Muscle of arm (tissue), 1 donor: ENCODE measurements at regions not wholly inside any gene's neighbourhood (a gene's known extent, or its start where the extent isn't known, plus 50 kb on each side); places are given as distances from the start of the nearest gene placed in this dataset.
A peak's percentile ranks its signal among the peaks of the same experiment; 100 is the strongest.

Experiments used
- DNase-seq: peaks from one replicate; pipeline ENCODE4 v3.0.0-alpha.2; 2013

GRCh38 chr14:38848243-38848935, 254.6 kb downstream of the SEC23A start:
- no peak for DNase-seq

GRCh38 chr14:38847161-38847560, 255.9 kb downstream of the SEC23A start:
- DNase-seq, result no peak

GRCh38 chr14:38839694-38840365, 263.2 kb downstream of the SEC23A start:
- DNase-seq, result no peak

- DNase-seq, result no peak
Observed at GRCh38 chr14:38838979-38839323, 264.1 kb downstream of the SEC23A start.

GRCh38 chr14:38838049-38838978, 264.7 kb downstream of the SEC23A start:
- DNase-seq, result no peak

GRCh38 chr14:38837343-38838048, 265.5 kb downstream of the SEC23A start:
- no peak for DNase-seq

- no peak for DNase-seq
Observed at GRCh38 chr14:38836539-38836938, 266.5 kb downstream of the SEC23A start.

GRCh38 chr14:38835874-38836273, 267.2 kb downstream of the SEC23A start:
- DNase-seq, result no peak

GRCh38 chr14:38828183-38828827, 274.7 kb downstream of the SEC23A start:
- no peak for DNase-seq

GRCh38 chr14:38824706-38825105, 278.3 kb downstream of the SEC23A start:
- DNase-seq, result no peak

GRCh38 chr14:38818555-38818954, 284.5 kb downstream of the SEC23A start:
- DNase-seq, result no peak

- no peak for DNase-seq
Observed at GRCh38 chr14:38808734-38809455, 294.1 kb downstream of the SEC23A start.

- DNase-seq, result no peak
Observed at GRCh38 chr14:38799671-38800070, 303.4 kb downstream of the SEC23A start.

- no peak for DNase-seq
Observed at GRCh38 chr14:38794677-38795076, 308.4 kb downstream of the SEC23A start.

- DNase-seq, result no peak
Observed at GRCh38 chr14:38791862-38792261, 311.2 kb downstream of the SEC23A start.

GRCh38 chr14:38790916-38791315, 312.1 kb downstream of the SEC23A start:
- no peak for DNase-seq

GRCh38 chr14:38789805-38790204, 313.2 kb downstream of the SEC23A start:
- DNase-seq, result no peak

- no peak for DNase-seq
Observed at GRCh38 chr14:38788060-38788459, 315.0 kb downstream of the SEC23A start.

GRCh38 chr14:38786921-38787320, 316.1 kb downstream of the SEC23A start:
- no peak for DNase-seq

GRCh38 chr14:38777401-38777800, 325.6 kb downstream of the SEC23A start:
- no peak for DNase-seq

- DNase-seq, result peak; percentile 3
Observed at GRCh38 chr14:38775986-38776385, 327.0 kb downstream of the SEC23A start.
